ENCODE measurements at regions not wholly inside any gene's neighbourhood (a gene's known extent, or its start where the extent isn't known, plus 50 kb on each side); places are given as distances from the start of the nearest gene placed in this dataset.

DNA sequence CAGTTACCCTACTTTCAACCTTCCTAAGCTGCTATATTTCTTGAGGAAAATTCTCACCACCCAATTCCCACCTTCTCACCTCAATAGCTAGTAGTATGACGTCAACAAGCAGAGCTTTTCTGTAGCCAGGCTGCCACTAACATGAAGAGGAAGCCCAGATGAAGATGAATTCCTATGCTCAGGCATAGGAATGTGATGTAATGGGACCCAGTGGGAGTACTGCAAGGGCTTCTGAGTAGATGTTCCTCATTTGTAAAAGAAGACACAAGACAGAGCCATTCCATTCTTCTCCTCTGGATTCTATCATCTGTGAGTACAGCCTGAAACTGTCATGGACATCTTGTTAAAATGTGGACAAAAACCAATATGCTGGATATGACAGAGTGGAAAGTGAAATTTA lies 81.6 kb upstream of the KLF3 start:
- dilution Hi-C loops (cut with HindIII; ENCODE audit: low sequenced_read_pairs, unreplicated experiment) (no loop called here), in situ Hi-C loops (cut with MboI; ENCODE audit: low sequenced_read_pairs) (no loop called here), intact Hi-C loops (cut with micrococcal nuclease) (no loop called here)
- H3K18ac ChIP-seq (ENCODE audit: low read depth, low read length) = no peak overlapping the region
- no peak overlapping the region for H3K4me3 ChIP-seq (ENCODE audit: insufficient read depth, low read depth, low read length)
- no peak overlapping the region for H3K27ac ChIP-seq (ENCODE audit: insufficient read depth, low read length)
- ATAC-seq (ENCODE audit: low read depth) (no peak), DNase-seq (no peak)
- H3K27me3 ChIP-seq (ENCODE audit: control insufficient read depth, insufficient read depth, low read length) = peaks cover 20% of the 10 kb centered on the region
- no peak overlapping the region for H2AK9ac ChIP-seq (replicated peaks; ENCODE audit: low read depth, low read length, poor library complexity)
- TF ChIP-seq MAZ (IDR thresholded peaks at IDR 0.05; ENCODE audit: borderline replicate concordance, low read depth, low read length) (no peak), CEBPB (IDR thresholded peaks at IDR 0.05; ENCODE audit: low read depth, low read length) (no peak), FOS (IDR thresholded peaks at IDR 0.05; ENCODE audit: low read depth, low read length) (no peak)
- ChIA-PET POLR2A (ENCODE audit: unreplicated experiment) (no interaction called here), CTCF (no interaction called here)
- H2BK20ac ChIP-seq (ENCODE audit: low read depth, low read length) = no peak overlapping the region
- H3K79me1 ChIP-seq (ENCODE audit: low read depth in 1 of 2, low read length in 2 of 2) = no peaks in the 10 kb centered on the region
- H3K4ac ChIP-seq (ENCODE audit: low read depth, low read length) = no peak overlapping the region
- no peak overlapping the region for H4K8ac ChIP-seq (ENCODE audit: low read depth in 2 of 2, low read length in 2 of 2)
- H3K14ac ChIP-seq (replicated peaks; ENCODE audit: low read depth, low read length) = no peak overlapping the region
- no peaks in the 10 kb centered on the region for H4K20me1 ChIP-seq (ENCODE audit: insufficient read depth, low read length)
- no peak overlapping the region for H3K4me2 ChIP-seq (ENCODE audit: low read depth, low read length)
- no peak overlapping the region for H3K23ac ChIP-seq (ENCODE audit: low read depth, low read length)
- no peak overlapping the region for H3K56ac ChIP-seq (ENCODE audit: extremely low read depth, insufficient read depth, low read length)
- H3K9ac ChIP-seq (ENCODE audit: low read depth, low read length) = no peak overlapping the region
- H4K5ac ChIP-seq (ENCODE audit: low read depth, low read length) = no peak overlapping the region
- no peak overlapping the region for H2BK5ac ChIP-seq (ENCODE audit: low read depth, low read length, poor library complexity, severe bottlenecking)
- no peaks in the 10 kb centered on the region for H3K36me3 ChIP-seq (ENCODE audit: control insufficient read depth, insufficient read depth, low read length)
- no CpG with 5 or more reads among the region's 1 CpG for WGBS, 2 experiments (ENCODE audit: extremely low coverage in 2 of 2, insufficient read length in 1 of 2)
- H2BK15ac ChIP-seq (ENCODE audit: low read depth, low read length) = no peak overlapping the region
- H3K4me1 ChIP-seq (ENCODE audit: control insufficient read depth, insufficient read depth, low read length) = no peaks in the 10 kb centered on the region
- no peak overlapping the region for H4K91ac ChIP-seq (ENCODE audit: insufficient read depth, low read depth, low read length)
- no TSS peak for BruUV-seq (replicated peaks)
- H2AFZ ChIP-seq (replicated peaks; ENCODE audit: low read length, poor library complexity) = no peak overlapping the region
- no peaks in the 10 kb centered on the region for H3K9me3 ChIP-seq (ENCODE audit: control insufficient read depth, insufficient read depth, low read length)
- no peak overlapping the region for H2AK5ac ChIP-seq (ENCODE audit: low read depth, low read length)
- H2BK120ac ChIP-seq (ENCODE audit: low read depth, low read length) = no peak overlapping the region
- H3K9me1 ChIP-seq (ENCODE audit: insufficient read depth, low read length) = no peaks in the 10 kb centered on the region

Data from IMR-90 (cell line).